Coronary artery (tissue), 2 donors: ENCODE measurements at regions not wholly inside any gene's neighbourhood (a gene's known extent, or its start where the extent isn't known, plus 50 kb on each side); places are given as distances from the start of the nearest gene placed in this dataset.

ENCODE experiments used
- DNase-seq: peaks from one replicate; pipeline ENCODE4 v3.0.0-alpha.2; 2017; ENCODE audit warnings: low spot score
- H3K27ac ChIP-seq, 2 donors: fragments of 200-600 bp; sonication (generic); one replicate each; pipeline ENCODE4 v1.5.1; 2016 to 2019
- H3K4me3 ChIP-seq: fragments of 200-600 bp; sonication (generic); 2 replicates; pipeline ENCODE4 v1.5.1; 2016; ENCODE audit warnings: mild to moderate bottlenecking, moderate library complexity
- TF ChIP-seq, protein P1 (sequence below): fragments of 200-600 bp; sonication (generic); IDR thresholded peaks from one replicate; pipeline ENCODE4 v1.5.1; 2019; ENCODE audit warnings: antibody characterized with exemption

DNA sequence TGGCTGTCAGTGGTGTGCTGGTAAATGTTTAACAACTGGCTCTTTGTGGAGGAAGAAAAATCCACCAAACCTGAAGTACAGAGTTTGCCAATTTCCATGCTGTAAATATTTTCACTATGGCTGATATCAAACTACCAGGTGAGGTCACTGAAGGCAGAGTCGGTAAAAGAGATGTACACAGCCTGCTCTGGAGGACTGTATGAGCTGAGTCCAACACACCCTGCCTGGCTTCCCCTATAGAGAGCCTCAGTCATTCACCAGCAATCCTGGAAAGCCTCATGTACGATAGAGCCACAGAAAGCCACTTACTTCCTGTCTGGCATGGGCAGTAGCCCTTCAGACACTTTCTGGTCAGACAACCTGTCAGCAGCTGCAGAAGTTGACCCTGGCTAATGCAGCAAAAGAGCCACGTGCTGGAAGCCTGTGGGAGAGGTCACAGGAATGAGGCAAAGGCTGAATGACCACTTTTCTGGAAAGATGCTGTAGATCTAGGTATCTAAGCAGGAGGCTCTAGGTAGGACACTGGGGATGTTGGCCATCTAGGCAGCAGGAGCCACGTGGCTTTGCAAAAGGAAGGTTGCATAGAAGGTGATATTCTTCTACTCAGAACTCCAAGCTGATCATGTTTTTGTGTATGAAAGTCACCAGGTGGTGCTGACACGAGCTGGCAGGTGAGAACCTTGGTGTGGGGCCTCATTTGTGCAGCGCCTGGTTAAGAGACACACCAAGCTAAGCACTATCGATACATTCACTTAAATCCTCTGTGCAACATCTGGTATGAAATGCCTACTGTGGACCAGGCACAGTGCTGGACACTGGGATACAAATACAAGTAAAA is 553.9 kb downstream of the VRK1 start:
- Histone ChIP-seq H3K4me3 (no peak overlapping the region), H3K27ac (no peak overlapping the region)
- no peak for DNase-seq
- TF ChIP-seq, protein P1, sequence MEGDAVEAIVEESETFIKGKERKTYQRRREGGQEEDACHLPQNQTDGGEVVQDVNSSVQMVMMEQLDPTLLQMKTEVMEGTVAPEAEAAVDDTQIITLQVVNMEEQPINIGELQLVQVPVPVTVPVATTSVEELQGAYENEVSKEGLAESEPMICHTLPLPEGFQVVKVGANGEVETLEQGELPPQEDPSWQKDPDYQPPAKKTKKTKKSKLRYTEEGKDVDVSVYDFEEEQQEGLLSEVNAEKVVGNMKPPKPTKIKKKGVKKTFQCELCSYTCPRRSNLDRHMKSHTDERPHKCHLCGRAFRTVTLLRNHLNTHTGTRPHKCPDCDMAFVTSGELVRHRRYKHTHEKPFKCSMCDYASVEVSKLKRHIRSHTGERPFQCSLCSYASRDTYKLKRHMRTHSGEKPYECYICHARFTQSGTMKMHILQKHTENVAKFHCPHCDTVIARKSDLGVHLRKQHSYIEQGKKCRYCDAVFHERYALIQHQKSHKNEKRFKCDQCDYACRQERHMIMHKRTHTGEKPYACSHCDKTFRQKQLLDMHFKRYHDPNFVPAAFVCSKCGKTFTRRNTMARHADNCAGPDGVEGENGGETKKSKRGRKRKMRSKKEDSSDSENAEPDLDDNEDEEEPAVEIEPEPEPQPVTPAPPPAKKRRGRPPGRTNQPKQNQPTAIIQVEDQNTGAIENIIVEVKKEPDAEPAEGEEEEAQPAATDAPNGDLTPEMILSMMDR, result no peak

- TF ChIP-seq, protein P1, result no peak
- Histone ChIP-seq H3K27ac (no peak overlapping the region), H3K4me3 (no peak overlapping the region)
- no peak for DNase-seq
Measured at GRCh38 chr14:97353102-97353501, 555.9 kb downstream of the VRK1 start.

DNA sequence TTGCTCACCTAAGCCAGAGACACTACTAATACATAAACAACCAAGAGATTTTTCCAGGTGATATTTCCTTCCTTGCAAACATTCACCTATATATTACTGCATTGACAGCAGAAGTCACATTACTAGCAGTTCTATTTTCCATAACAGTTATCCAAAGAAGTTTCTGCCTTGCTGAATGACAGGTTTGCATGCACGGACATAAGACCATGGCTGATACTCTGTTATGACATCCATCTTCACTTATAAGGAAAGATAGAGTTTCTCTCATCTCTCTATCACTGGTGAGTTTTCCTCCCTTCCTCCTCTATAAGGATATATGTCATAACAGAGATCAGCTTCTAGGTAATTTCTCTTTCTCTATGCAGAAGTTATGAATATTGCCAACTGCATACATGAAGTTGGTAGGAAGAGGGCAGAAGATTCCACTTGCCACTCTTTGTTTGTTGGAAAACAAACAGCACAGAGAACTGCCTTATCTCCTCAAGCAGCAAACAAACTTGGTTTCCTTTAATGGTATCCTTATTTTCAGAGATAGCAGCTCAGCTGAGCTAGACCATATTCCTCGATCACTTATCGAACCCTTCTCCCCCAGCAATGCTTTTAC is 557.0 kb downstream of the VRK1 start:
- TF ChIP-seq, protein P1, result no peak

GRCh38 chr14:97359341-97359740 is 562.2 kb downstream of the VRK1 start:
- TF ChIP-seq, protein P1, result no peak
- no peak overlapping the region for H3K27ac ChIP-seq
- DNase-seq, result no peak
- H3K4me3 ChIP-seq, result no peak overlapping the region

More for the DNA sequence above, 557.0 kb downstream of the VRK1 start:
- H3K4me3 ChIP-seq, result no peak overlapping the region
- no peak overlapping the region for H3K27ac ChIP-seq
- no peak for DNase-seq

GRCh38 chr14:97361181-97361580 is 564.0 kb downstream of the VRK1 start:
- TF ChIP-seq, protein P1, result no peak
- no peak overlapping the region for H3K27ac ChIP-seq
- no peak overlapping the region for H3K4me3 ChIP-seq
- DNase-seq, result no peak

GRCh38 chr14:97361958-97362357 is 564.8 kb downstream of the VRK1 start:
- TF ChIP-seq, protein P1, result no peak
- DNase-seq, result no peak
- Histone ChIP-seq H3K27ac (no peak overlapping the region), H3K4me3 (no peak overlapping the region)

- Histone ChIP-seq H3K27ac (no peak overlapping the region), H3K4me3 (no peak overlapping the region)
- TF ChIP-seq, protein P1, result no peak
- DNase-seq, result no peak
Measured at GRCh38 chr14:97366400-97366799, 569.2 kb downstream of the VRK1 start.
